HCT116 (cell line): ENCODE measurements at regions not wholly inside any gene's neighbourhood (a gene's known extent, or its start where the extent isn't known, plus 50 kb on each side); places are given as distances from the start of the nearest gene placed in this dataset.

ENCODE experiments used
- ATAC-seq: fragments of 200-7000 bp; cut with Tn5 transposase; 2 replicates; pipeline ENCODE4 v1.9.1; 2020; ENCODE audit warnings: mild to moderate bottlenecking, moderate library complexity
- BruUV-seq: library from RNA; stranded (reverse); fragments of 400-500 nt; replicated peaks from 2 replicates; lab custom pipeline; 2021; lab: Mats Ljungman, UMichigan
- CTCF ChIA-PET: fragments of 300-600 bp; sonication (Branson Sonifier 250); formaldehyde crosslinking; loops from one replicate; lab custom pipeline; 2021; ENCODE audit warnings: antibody characterized with exemption; lab: Charles Lee
- POLR2A ChIA-PET: fragments of 300-600, 350-600 bp; sonication (Branson Sonifier 250); formaldehyde crosslinking; loops from one replicate; lab custom pipeline; 2021; ENCODE audit warnings: antibody characterized with exemption; lab: Charles Lee
- RAD21 ChIA-PET, 2 experiments: fragments of 300-600 bp; sonication (Branson Sonifier 250); formaldehyde crosslinking; loops; one replicate each; lab custom pipeline; 2023; ENCODE audit warnings: low total read pairs in 2 of 2; ENCODE audit not compliant: uncharacterized antibody in 2 of 2, unreplicated experiment in 2 of 2, low non-redundant PET in 1 of 2; lab: Charles Lee
- DNase-seq: peaks from one replicate; pipeline ENCODE4 v3.0.0-alpha.2; 2010; ENCODE audit warnings: low read depth, low spot score
- H2AFZ ChIP-seq: fragments of 200-600 bp; shearing (Covaris generic), sonication (generic); 2 replicates; pipeline ENCODE4 v1.6.1; 2017; ENCODE audit warnings: low read depth, mixed run types, mixed read lengths, antibody characterized with exemption, low read length; ENCODE audit not compliant: poor library complexity, severe bottlenecking
- H3K27ac ChIP-seq: 2 replicates; pipeline ENCODE4 v1.5.1; 2012; ENCODE audit warnings: low read depth, low read length
- H3K27me3 ChIP-seq: fragments of 200-600 bp; sonication (generic); 2 replicates; pipeline ENCODE4 v1.6.1; 2016; ENCODE audit warnings: mixed run types, low read length, mixed read lengths; ENCODE audit not compliant: insufficient read depth
- H3K36me3 ChIP-seq, 2 experiments: fragments of 200-500 bp in 1 of 2; fragments of 200-600 bp in 1 of 2; sonication (Bioruptor generic) in 1 of 2; sonication (generic) in 1 of 2; 2 replicates each; pipeline versions ENCODE4 v1.5.1 to v1.6.1; 2014 to 2016; ENCODE audit warnings: low read length in 2 of 2, inconsistent platforms in 1 of 2, mixed read lengths in 1 of 2, mixed run types in 1 of 2; ENCODE audit not compliant: insufficient read depth in 2 of 2, control insufficient read depth in 1 of 2
- H3K4me1 ChIP-seq, 2 experiments: fragments of 200-600 bp in 1 of 2; sonication (generic) in 1 of 2; 2 replicates each; pipeline versions ENCODE4 v1.5.1 to v1.6.1; 2012 to 2017; ENCODE audit warnings: low read length in 2 of 2, inconsistent platforms in 1 of 2, mild to moderate bottlenecking in 1 of 2, mixed read lengths in 1 of 2, mixed run types in 1 of 2, moderate library complexity in 1 of 2; ENCODE audit not compliant: insufficient read depth in 2 of 2, control insufficient read depth in 1 of 2
- H3K4me2 ChIP-seq: fragments of 200-600 bp; sonication (generic); 2 replicates; pipeline ENCODE4 v1.6.1; 2017; ENCODE audit warnings: mixed run types, low read length, mixed read lengths
- H3K4me3 ChIP-seq, 2 experiments: fragments of 200-600 bp in 1 of 2; sonication (generic) in 1 of 2; replicated peaks in 1 of 2; 2 replicates each; pipeline ENCODE4 v1.5.1; 2011 to 2016; ENCODE audit warnings: low read length in 2 of 2, control low read depth in 1 of 2, low read depth in 1 of 2, mild to moderate bottlenecking in 1 of 2, mixed read lengths in 1 of 2, mixed run types in 1 of 2
- H3K79me2 ChIP-seq: fragments of 200-600 bp; sonication (generic); 2 replicates; pipeline ENCODE4 v1.6.1; 2017; ENCODE audit warnings: mild to moderate bottlenecking, mixed run types, low read length, moderate library complexity, mixed read lengths; ENCODE audit not compliant: insufficient read depth
- H3K9ac ChIP-seq: fragments of 200-600 bp; sonication (generic); 2 replicates; pipeline ENCODE4 v1.6.1; 2016; ENCODE audit warnings: low read length, mixed read lengths
- H3K9me2 ChIP-seq: fragments of 200-600 bp; sonication (generic), shearing (Covaris generic); 2 replicates; pipeline ENCODE4 v1.6.1; 2017; ENCODE audit warnings: mixed run types, mild to moderate bottlenecking, moderate library complexity; ENCODE audit not compliant: insufficient read depth
- H3K9me3 ChIP-seq, 2 experiments: fragments of 200-500 bp in 1 of 2; fragments of 200-600 bp in 1 of 2; sonication (Bioruptor generic) in 1 of 2; sonication (generic) in 1 of 2; 2 replicates each; pipeline ENCODE4 v1.6.1; 2014 to 2017; ENCODE audit warnings: low read length in 2 of 2, mixed read lengths in 2 of 2, inconsistent platforms in 1 of 2, low read depth in 1 of 2, mild to moderate bottlenecking in 1 of 2, mixed run types in 1 of 2, moderate library complexity in 1 of 2; ENCODE audit not compliant: control insufficient read depth in 1 of 2, insufficient read depth in 1 of 2
- H4K20me1 ChIP-seq: fragments of 200-600 bp; sonication (generic), shearing (Covaris generic); 2 replicates; pipeline ENCODE4 v1.6.1; 2017; ENCODE audit warnings: mixed run types, mild to moderate bottlenecking, moderate library complexity; ENCODE audit not compliant: insufficient read depth
- CBX3 ChIP-seq: IDR thresholded peaks from 2 replicates; pipeline ENCODE4 v1.6.1; 2012; ENCODE audit warnings: low read depth
- CTCF ChIP-seq, 3 experiments: fragments of 200-600 bp in 1 of 3; sonication (generic) in 1 of 3; IDR thresholded peaks in 2 of 3; conservative IDR thresholded peaks in 1 of 3; 2 replicates each; pipeline ENCODE4 v1.5.1; 2012 to 2017; ENCODE audit warnings: low read depth in 2 of 3, low read length in 2 of 3, antibody characterized with exemption in 1 of 3, borderline replicate concordance in 1 of 3, control low read depth in 1 of 3, mild to moderate bottlenecking in 1 of 3, mixed read lengths in 1 of 3, mixed run types in 1 of 3, moderate library complexity in 1 of 3; ENCODE audit not compliant: insufficient read depth in 1 of 3
- JUND ChIP-seq: IDR thresholded peaks from 2 replicates; pipeline ENCODE4 v1.6.1; 2012
- MAX ChIP-seq: IDR thresholded peaks from 2 replicates; pipeline ENCODE4 v1.6.1; 2012
- POLR2A ChIP-seq: IDR thresholded peaks from 2 replicates; pipeline ENCODE4 v1.7.0; 2011; ENCODE audit warnings: borderline replicate concordance; ENCODE audit not compliant: insufficient read depth, insufficient read length; ENCODE audit errors: extremely low read depth
- ZNF274 ChIP-seq: fragments of 200-500 bp; sonication (Bioruptor generic); IDR thresholded peaks from 2 replicates; pipeline ENCODE4 v1.6.1; 2014; ENCODE audit warnings: mild to moderate bottlenecking, low read depth, low read length, inconsistent platforms
- intact Hi-C: fragments of 100-400 bp; cut with micrococcal nuclease; formaldehyde crosslinking; loops from 2 replicates; pipeline ENCODE4 v1.10.0; 2022
- TF ChIP-seq, protein P1 (sequence below): IDR thresholded peaks from 2 replicates; pipeline ENCODE4 v1.6.1; 2011; ENCODE audit warnings: mild to moderate bottlenecking, low read length, moderate library complexity; ENCODE audit not compliant: insufficient replicate concordance; ENCODE audit errors: extremely low read depth

- ChIA-PET CTCF (no interaction called here), RAD21 (no interaction called here), POLR2A (no interaction called here)
- intact Hi-C loops = no loop called here
- no peak for TF ChIP-seq ZNF274
- TF ChIP-seq JUND = no peak
- DNase-seq (no peak), ATAC-seq (no peak)
- H3K9ac ChIP-seq = no peak overlapping the region
- no peaks in the 10 kb centered on the region for H3K9me3 ChIP-seq
- no peaks in the 10 kb centered on the region for H3K9me2 ChIP-seq
- H2AFZ ChIP-seq = no peak overlapping the region
- H4K20me1 ChIP-seq = no peaks in the 10 kb centered on the region
- H3K27me3 ChIP-seq = no peaks in the 10 kb centered on the region
- no peak overlapping the region for H3K4me2 ChIP-seq
- H3K79me2 ChIP-seq = no peaks in the 10 kb centered on the region
- no peaks in the 10 kb centered on the region for H3K4me1 ChIP-seq
- H3K27ac ChIP-seq = no peak overlapping the region
- no peaks in the 10 kb centered on the region for H3K36me3 ChIP-seq
- BruUV-seq = no TSS peak
- no peak overlapping the region for H3K4me3 ChIP-seq
Measured at GRCh38 chr5:125829349-125829748, 593.9 kb upstream of the GRAMD2B start.

DNA sequence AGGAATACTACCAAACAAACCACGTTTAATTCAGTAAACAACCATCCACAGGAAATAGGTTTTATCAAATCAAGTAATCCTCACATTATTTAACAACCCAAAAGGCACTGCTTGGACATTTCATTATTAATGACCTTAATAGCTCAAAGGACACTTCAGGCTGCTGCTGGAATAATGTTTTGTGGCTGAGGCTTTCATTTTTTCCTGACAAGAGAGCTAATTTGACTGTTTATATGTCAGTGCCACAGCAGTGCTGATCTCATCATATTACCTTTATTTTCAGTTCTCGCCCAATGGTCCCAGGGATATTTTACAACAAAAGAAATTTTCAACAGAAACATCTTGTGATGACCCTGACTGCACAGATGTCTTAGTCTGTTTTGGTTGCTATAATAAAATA lies 589.8 kb upstream of the GRAMD2B start:
- H3K9me2 ChIP-seq = no peaks in the 10 kb centered on the region
- H3K79me2 ChIP-seq = no peaks in the 10 kb centered on the region
- H3K4me1 ChIP-seq = no peaks in the 10 kb centered on the region
- CTCF ChIA-PET = no interaction called here
- no peaks in the 10 kb centered on the region for H3K9me3 ChIP-seq
- RAD21 ChIA-PET = no interaction called here
- no peak overlapping the region for H3K27ac ChIP-seq
- ATAC-seq (no peak), DNase-seq (no peak)
- H3K36me3 ChIP-seq = no peaks in the 10 kb centered on the region
- intact Hi-C loops = no loop called here
- TF ChIP-seq, protein P1, sequence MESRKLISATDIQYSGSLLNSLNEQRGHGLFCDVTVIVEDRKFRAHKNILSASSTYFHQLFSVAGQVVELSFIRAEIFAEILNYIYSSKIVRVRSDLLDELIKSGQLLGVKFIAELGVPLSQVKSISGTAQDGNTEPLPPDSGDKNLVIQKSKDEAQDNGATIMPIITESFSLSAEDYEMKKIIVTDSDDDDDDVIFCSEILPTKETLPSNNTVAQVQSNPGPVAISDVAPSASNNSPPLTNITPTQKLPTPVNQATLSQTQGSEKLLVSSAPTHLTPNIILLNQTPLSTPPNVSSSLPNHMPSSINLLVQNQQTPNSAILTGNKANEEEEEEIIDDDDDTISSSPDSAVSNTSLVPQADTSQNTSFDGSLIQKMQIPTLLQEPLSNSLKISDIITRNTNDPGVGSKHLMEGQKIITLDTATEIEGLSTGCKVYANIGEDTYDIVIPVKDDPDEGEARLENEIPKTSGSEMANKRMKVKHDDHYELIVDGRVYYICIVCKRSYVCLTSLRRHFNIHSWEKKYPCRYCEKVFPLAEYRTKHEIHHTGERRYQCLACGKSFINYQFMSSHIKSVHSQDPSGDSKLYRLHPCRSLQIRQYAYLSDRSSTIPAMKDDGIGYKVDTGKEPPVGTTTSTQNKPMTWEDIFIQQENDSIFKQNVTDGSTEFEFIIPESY = no peak
- TF ChIP-seq MAX (no peak), ZNF274 (no peak), POLR2A (no peak), CTCF (IDR thresholded peaks at IDR 0.05 in 2 of 3, conservative IDR thresholded peaks at IDR 0.05 in 1 of 3; ENCODE audit: borderline replicate concordance in 1 of 3, insufficient read depth in 1 of 3, low read depth in 2 of 3, low read length in 2 of 3) (no peak), CBX3 (no peak)
- H3K9ac ChIP-seq = no peak overlapping the region
- no peaks in the 10 kb centered on the region for H3K27me3 ChIP-seq
- H4K20me1 ChIP-seq = no peaks in the 10 kb centered on the region
- BruUV-seq = no TSS peak
- POLR2A ChIA-PET = no interaction called here
- no peak overlapping the region for H3K4me3 ChIP-seq
- H2AFZ ChIP-seq = no peak overlapping the region
- no peak overlapping the region for H3K4me2 ChIP-seq
